ENCODE measurements at regions not wholly inside any gene's neighbourhood (a gene's known extent, or its start where the extent isn't known, plus 50 kb on each side); places are given as distances from the start of the nearest gene placed in this dataset.
"Not testable (repeated sequence)": the region's sequence is repeated elsewhere in the genome, so short reads cannot be mapped to it uniquely, and the experiment has no call there.

DNA sequence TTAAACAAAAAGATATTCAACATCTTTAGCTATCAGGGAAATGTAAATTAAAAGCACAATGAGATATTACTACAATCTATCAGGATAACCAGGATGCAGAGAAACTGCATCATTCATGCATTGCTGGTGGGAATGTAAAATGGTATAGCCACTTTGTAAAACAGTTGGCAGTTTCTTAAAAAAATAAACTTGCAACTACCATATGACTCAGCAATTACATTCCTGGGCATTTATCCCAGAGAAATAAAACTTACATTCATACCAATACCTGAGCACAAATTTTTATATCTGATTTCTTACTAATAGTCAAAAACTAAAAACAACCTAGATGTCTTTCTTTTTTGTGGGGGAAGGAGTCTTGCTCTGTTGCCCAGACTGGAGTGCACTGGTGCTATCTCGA lies 190.3 kb upstream of the TAB2 start:
- no peak for DNase-seq

GRCh38 chr6:149128489-149129145 lies 188.9 kb upstream of the TAB2 start:
- peak; percentile 26 for DNase-seq

GRCh38 chr6:149129371-149130077 lies 188.0 kb upstream of the TAB2 start:
- no peak for DNase-seq

GRCh38 chr6:149130090-149130489 lies 187.4 kb upstream of the TAB2 start:
- DNase-seq: no peak

- no peak for DNase-seq
Measured at GRCh38 chr6:149130508-149130907, 187.0 kb upstream of the TAB2 start.

GRCh38 chr6:149131891-149132290 lies 185.6 kb upstream of the TAB2 start:
- no peak for DNase-seq

DNA sequence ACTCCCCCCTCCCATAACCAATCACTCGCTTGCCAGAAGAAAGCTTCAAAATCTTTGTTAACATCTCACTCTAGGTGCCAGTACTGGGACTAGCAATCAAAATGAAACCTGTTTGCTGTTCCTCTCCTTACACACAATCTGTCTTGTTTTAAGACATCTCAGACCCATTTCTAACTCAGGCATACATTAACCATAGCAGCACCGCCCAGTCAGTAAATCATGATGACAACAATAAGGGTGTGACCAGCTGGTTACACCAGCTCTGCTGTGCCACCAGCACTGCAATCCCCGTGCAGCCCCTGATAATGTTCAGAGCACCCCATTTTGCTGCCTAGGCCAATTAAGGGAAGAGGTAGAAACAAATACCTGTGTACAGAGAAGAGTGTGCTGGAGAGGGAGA lies 185.2 kb upstream of the TAB2 start:
- DNase-seq: no peak

GRCh38 chr6:149134511-149134933 lies 183.0 kb upstream of the TAB2 start:
- no peak for DNase-seq

DNA sequence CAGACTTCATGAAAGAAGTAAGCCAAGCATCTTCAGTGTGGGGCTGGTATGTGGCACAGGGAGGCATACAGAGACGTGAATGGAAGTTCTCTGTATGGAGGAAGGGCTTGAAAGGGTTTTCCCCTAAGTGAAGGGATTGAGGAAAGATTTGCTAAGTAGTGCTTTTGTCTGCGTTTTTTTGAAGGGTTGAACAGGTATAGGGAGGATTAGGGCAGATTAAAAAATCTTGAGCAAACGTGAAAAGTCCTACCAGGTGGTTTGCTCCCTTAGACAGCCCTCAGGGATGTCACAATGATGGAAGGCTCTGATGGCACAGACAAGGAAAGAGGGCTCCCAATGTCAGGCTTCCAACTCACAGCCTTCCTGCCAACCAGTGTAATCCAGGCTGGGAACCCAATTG lies 181.7 kb upstream of the TAB2 start:
- DNase-seq: no peak

- no peak for DNase-seq
Measured at GRCh38 chr6:149136273-149136912, 181.1 kb upstream of the TAB2 start.

DNA sequence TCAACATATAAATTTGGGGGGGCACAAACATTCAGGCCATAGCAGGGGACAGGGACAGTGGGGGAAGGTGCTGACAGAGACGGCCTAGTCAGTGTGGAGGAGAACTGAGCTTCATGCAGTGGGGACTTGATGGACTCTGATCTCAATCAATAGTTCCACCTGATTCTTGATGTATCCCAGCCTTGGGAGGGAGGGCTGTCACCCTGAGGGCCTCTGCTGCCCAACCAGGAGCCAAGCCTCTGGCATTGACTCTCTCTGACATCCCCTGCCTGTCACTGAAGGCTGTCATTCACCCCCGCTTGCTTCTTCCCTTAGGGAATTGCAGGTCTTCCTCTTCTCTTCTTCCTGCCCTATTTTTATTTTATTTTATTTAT lies 180.6 kb upstream of the TAB2 start:
- no peak for DNase-seq

- no peak for DNase-seq
Measured at GRCh38 chr6:149137594-149137993, 179.9 kb upstream of the TAB2 start.

DNA sequence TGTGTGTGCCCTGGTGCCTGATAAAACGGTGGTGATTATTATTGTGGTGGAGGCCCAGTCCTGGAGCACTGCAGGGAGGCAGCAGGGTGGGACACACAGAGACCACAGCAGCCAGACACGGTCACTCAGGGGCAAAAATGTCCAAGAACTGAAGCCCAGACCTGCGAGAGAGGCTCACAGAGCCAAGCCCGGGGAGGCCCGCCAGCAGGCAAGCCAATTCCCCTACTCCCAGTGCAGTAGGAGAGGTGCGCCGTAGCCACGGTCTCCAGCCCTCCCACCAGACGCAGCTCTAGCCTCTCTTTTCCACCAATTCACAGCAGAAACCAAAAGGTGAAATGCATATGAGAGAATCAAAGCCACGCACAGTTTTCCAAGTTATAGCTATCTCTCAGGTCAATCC lies 179.4 kb upstream of the TAB2 start:
- no peak for DNase-seq

DNA sequence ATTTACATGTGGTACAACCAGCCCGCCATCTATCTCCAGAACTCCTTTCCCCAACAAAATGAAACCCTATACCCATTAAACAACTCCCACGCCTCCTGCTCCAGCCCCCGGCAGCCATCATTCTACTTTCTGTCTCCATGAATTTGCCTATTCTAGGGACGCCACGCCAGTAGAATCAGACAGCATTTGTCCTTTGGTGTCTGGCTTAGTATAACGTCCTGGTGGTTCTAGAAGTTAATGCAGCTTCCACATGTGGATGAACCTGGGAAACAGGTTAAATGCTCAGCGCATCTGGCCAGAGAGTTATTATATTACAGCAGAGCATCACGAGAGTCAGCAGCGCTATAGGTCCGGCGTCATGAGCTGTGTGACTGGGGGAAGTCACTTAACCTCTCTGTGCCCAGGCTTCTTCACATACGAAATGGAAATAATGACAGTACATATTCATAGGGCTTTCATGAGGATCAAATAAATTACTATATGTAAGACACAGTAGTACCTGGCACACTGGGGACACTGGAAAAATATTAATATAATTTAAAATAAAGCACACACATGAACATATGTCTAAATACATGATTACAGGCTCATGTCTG lies 178.7 kb upstream of the TAB2 start:
- no peak for DNase-seq

- no peak for DNase-seq
Measured at GRCh38 chr6:149139782-149140136, 177.8 kb upstream of the TAB2 start.

DNA sequence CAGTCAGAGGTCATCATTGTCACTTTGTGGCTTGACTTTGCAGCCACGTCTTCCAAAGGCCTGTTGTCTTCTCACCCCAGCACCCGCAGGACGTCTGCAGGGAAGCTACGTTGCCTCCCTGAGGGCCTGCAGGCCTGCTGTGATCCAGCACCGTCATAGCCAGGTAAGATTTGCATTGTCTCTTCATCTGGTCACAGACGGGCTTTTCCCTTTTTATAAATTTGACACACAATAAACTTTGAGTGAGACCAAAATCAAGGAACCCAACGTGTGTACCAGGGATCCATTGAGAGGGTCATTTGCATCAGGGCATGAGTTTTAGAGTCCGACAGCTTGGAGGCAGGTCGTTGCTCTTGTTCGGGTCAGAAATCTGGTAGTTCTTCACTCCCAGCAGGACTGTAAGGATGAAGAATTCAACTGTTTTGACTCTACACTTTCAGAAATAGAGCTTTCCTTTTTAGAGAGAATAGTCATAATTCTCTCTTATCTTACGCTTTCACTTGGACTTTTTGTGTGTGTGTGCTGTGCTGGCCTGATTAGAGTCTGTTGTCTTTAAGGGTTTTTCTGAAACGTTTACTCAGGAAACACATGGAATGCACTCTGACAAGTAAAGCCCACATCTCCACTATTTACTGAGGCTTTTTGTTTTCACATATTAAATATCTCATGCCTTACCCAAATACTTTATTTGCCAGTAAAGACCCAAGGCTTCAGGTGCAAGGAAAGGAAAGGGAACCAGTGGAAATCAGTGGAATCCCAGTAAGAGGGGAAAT lies 177.2 kb upstream of the TAB2 start:
- peak; percentile 53 for DNase-seq

DNA sequence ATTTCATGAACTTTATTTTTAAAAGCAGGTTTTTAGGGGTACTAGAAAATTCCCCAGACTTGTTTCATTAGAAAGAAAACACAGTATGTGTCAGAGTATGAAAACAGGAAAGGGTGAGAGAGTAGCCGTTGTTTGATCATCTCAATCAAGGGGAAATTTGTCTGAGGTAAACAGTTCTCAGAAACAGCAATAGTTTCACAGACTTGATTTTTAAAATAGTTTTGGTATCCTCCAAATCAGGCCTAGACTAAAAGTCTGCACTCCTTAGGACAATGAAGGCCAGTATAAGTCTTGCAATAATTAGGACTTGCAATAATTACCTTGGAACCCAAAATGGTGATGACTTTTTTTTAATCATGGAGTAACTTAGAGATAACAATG lies 176.6 kb upstream of the TAB2 start:
- DNase-seq: no peak

DNA sequence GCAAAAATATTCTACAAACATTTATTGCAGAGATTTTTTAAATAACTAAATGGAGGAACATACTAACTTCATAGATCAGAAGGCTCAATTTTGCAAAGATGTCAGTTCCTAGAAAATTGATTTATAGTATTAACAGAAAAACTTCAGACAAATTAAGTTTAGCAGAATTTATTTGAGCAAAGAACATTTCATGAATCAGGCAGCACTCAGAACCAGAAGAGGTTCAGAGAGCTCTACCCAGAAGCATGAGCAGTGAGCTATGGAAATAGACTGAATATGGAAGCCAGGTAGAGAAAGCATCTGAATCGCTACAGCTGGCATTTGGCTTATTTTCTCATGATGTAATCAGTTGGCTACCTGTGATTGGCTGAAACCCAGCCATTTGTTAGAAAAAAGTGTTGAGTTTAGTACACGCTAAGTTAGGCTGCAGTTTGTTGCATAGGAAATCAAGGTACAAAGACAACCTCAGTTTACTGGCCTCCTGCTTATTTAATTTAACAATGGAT lies 174.5 kb upstream of the TAB2 start:
- no peak for DNase-seq

DNA sequence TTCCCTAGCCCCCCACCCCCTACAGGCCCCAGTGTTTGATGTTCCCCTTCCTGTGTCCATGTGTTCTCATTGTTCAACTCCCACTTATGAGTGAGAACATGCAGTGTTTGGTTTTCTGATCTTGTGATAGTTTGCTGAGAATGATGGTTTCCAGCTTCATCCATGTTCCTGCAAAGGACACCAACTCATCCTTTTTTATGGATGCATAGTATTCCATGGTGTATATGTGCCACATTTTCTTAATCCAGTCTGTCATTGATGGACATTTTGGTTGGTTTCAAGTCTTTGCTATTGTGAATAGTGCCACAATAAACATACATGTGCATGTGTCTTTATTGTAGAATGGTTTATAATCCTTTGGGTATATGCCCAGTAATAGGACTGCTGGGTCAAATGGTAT lies 171.7 kb upstream of the TAB2 start:
- DNase-seq: not testable (repeated sequence)

- no peak for DNase-seq
Measured at GRCh38 chr6:149147195-149147594, 170.3 kb upstream of the TAB2 start.

- no peak for DNase-seq
Measured at GRCh38 chr6:149147938-149148718, 169.4 kb upstream of the TAB2 start.

- DNase-seq: no peak
Measured at GRCh38 chr6:149149653-149150052, 167.9 kb upstream of the TAB2 start.
